Central memory CD8-positive, alpha-beta T cell (primary cell): ENCODE measurements at regions not wholly inside any gene's neighbourhood (a gene's known extent, or its start where the extent isn't known, plus 50 kb on each side); places are given as distances from the start of the nearest gene placed in this dataset.
"Not testable (repeated sequence)": the region's sequence is repeated elsewhere in the genome, so short reads cannot be mapped to it uniquely, and the experiment has no call there.

Experiments used
- ATAC-seq: fragments of 150-1000 bp; cut with Tn5 transposase; replicated peaks from 2 replicates; pipeline ENCODE4 v1.10.0; 2022; ENCODE audit warnings: mild to moderate bottlenecking, moderate FRiP score, moderate number of reproducible peaks; ENCODE audit not compliant: poor library complexity, severe bottlenecking; ENCODE audit errors: extremely low read depth
- DNase-seq, 2 donors: peaks; one replicate each; pipeline ENCODE4 v3.0.0; 2021; ENCODE audit warnings: low spot score in 2 of 2
- H3K27ac Mint-ChIP-seq: one replicate; pipeline ENCODE4 v1.8.0; 2022; ENCODE audit warnings: low read depth, mild to moderate bottlenecking, moderate library complexity, mixed read lengths
- H3K27me3 Mint-ChIP-seq: one replicate; pipeline ENCODE4 v1.8.0; 2022; ENCODE audit warnings: mixed read lengths
- H3K36me3 Mint-ChIP-seq: one replicate; pipeline ENCODE4 v1.8.0; 2022; ENCODE audit warnings: mild to moderate bottlenecking, moderate library complexity, mixed read lengths; ENCODE audit not compliant: insufficient read depth
- H3K4me1 Mint-ChIP-seq: one replicate; pipeline ENCODE4 v1.8.0; 2022; ENCODE audit warnings: mixed read lengths
- H3K4me3 Mint-ChIP-seq: one replicate; pipeline ENCODE4 v1.8.0; 2022; ENCODE audit warnings: mild to moderate bottlenecking, moderate library complexity, mixed read lengths
- H3K9me3 Mint-ChIP-seq: one replicate; pipeline ENCODE4 v1.8.0; 2022; ENCODE audit warnings: mixed read lengths

DNA sequence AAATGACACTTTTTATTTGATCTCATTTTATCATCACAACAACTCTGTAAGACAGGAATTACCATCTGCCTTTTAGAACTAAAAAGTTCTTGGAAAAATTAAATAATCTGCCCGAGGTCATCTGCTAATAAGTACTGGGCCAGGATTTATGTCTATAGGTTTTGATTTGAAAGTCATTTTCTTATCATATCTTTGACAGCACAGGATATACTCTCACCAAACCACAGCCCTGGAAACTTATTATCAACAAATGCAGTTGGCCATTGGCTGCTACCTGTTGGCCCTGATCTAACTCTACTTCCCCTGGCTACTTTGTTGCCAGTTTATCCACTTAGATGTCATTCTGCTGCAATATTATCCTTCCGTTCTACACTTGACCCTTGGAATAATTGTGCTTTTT lies 354.6 kb downstream of the RAD51AP2 start:
- H3K27me3 Mint-ChIP-seq = no peaks in the 10 kb centered on the region
- no peak for DNase-seq
- H3K4me1 Mint-ChIP-seq = no peaks in the 10 kb centered on the region
- H3K27ac Mint-ChIP-seq = no peak overlapping the region
- H3K36me3 Mint-ChIP-seq = no peaks in the 10 kb centered on the region
- ATAC-seq = no peak
- H3K4me3 Mint-ChIP-seq = no peak overlapping the region
- peaks cover 5% of the 10 kb centered on the region for H3K9me3 Mint-ChIP-seq

DNA sequence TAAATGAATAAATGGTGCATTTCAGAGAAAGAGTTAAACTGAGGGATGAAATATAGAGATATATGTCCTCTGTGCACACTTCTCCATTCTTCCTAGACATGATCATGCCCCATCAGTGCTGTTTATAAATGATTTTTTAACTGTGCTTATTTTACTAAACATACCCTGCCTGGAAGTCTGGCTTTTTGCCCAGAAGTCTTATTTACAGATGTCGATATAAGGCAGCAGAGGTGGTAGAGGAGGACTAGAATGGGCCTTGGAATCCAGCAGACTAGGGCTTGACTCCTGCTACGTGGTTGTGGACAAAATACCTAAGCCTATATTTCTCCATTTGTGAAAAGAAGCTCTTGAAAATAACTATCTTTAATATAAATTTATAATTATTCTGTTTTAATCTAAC lies 355.5 kb downstream of the RAD51AP2 start:
- Mint-ChIP-seq H3K27me3 (no peaks in the 10 kb centered on the region), H3K4me3 (no peak overlapping the region), H3K27ac (no peak overlapping the region), H3K36me3 (no peaks in the 10 kb centered on the region), H3K4me1 (no peaks in the 10 kb centered on the region), H3K9me3 (peaks cover 6% of the 10 kb centered on the region)
- DNase-seq = no peak
- no peak for ATAC-seq

DNA sequence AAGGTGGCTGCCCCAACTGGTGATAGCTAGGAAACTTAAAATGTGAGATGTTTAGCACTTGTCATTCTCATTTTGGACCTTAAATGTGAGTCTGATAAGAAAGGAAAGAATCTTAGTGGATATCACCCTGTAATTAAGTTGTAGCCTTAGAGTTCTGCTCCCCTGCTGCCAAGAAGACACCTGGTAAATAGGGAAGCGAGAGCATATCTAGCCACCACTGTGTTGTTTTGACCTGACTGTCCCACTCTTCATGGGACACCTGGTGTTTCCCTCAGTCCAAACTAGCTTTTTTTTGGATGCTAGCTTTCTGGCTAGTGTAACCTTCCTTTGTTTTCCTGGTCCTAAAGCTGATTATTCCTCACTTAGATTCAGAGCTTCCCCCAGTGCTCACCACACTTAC lies 357.6 kb downstream of the RAD51AP2 start:
- peaks cover 4% of the 10 kb centered on the region for H3K9me3 Mint-ChIP-seq
- H3K36me3 Mint-ChIP-seq = no peaks in the 10 kb centered on the region
- DNase-seq (no peak), ATAC-seq (no peak)
- H3K4me1 Mint-ChIP-seq = no peaks in the 10 kb centered on the region
- H3K27me3 Mint-ChIP-seq = no peaks in the 10 kb centered on the region
- H3K4me3 Mint-ChIP-seq = no peak overlapping the region
- no peak overlapping the region for H3K27ac Mint-ChIP-seq

DNA sequence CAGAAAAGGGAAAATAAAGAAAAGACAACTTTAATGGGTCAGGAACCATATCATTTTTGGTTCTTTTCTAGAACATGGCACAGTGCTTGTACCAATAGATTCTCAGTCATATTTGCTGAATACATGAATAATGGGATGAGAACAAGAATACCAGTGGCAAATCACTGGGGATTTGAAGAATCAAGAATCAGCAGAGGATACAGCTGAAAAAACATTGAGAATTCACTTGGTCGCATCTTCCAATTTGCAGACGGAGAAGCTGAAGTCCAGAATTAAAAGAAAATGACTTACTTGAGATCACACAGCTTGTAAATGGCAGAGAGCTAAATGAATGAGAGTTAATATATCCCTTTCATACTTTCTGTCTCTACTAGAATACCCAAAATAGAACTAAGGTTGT lies 362.2 kb downstream of the RAD51AP2 start:
- DNase-seq = no peak
- no peak overlapping the region for H3K27ac Mint-ChIP-seq
- H3K9me3 Mint-ChIP-seq = peaks cover 4% of the 10 kb centered on the region
- no peaks in the 10 kb centered on the region for H3K36me3 Mint-ChIP-seq
- H3K27me3 Mint-ChIP-seq = no peaks in the 10 kb centered on the region
- no peak for ATAC-seq
- H3K4me1 Mint-ChIP-seq = no peaks in the 10 kb centered on the region
- no peak overlapping the region for H3K4me3 Mint-ChIP-seq

DNA sequence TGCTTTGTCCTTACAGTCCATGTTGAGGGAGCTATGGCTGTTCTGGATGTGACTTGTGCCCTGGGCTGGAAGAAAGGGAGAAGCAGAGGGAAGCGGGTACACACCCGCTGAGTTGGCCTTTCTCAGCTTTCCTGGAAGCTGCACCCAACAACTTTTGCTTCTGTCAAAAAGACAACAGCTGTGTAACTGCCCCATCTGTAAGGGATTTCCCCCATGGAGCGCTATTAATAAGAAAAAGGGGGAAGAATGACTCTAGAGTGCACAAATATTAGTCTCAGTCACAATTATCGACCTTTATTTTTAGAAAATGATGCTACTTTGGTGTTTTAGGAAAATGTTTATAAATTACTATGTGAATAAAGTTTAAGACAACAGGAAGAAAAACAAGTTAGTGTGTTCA lies 368.3 kb downstream of the RAD51AP2 start:
- H3K27ac Mint-ChIP-seq = no peak overlapping the region
- H3K9me3 Mint-ChIP-seq = peaks cover 22% of the 10 kb centered on the region
- H3K4me1 Mint-ChIP-seq = no peaks in the 10 kb centered on the region
- H3K4me3 Mint-ChIP-seq = no peak overlapping the region
- DNase-seq (no peak), ATAC-seq (no peak)
- H3K36me3 Mint-ChIP-seq = no peaks in the 10 kb centered on the region
- no peaks in the 10 kb centered on the region for H3K27me3 Mint-ChIP-seq

DNA sequence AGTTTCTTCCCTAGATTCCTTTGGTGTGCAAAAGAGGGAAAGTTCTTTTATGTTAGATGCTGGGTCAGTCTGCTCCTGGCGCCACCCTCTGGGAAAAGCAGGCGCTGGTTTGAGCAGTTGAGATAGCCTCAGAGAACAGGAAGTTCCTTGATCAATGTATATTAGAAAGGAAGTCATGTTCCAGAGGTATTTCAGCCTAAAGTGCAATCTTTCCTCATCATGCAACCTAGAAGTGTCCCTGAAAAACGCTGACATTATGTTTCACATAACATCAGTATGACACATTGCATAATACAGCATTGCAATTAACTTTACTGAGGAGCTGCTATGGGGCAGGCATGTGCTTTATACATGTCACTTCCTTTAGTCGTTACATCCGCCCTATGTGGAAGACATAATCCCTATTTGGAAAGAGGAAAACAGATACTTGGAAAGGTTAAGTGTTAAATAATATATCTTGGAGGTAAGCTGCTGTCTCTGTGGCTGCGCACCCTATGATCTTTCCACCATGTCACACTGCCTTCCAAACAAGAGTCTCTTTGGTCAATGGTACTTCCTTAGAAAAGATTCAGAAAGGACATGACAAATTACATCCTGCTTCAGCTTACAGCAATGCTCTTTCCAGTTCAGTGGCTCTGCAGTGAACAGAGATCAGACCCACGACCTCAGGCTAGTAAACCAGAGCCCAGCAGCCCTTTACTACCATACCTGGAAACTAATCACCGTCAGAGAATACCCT lies 369.7 kb downstream of the RAD51AP2 start:
- no peak for DNase-seq
- no peaks in the 10 kb centered on the region for H3K36me3 Mint-ChIP-seq
- ATAC-seq = no peak
- H3K4me3 Mint-ChIP-seq = no peak overlapping the region
- no peaks in the 10 kb centered on the region for H3K4me1 Mint-ChIP-seq
- H3K9me3 Mint-ChIP-seq = peaks cover 22% of the 10 kb centered on the region
- no peaks in the 10 kb centered on the region for H3K27me3 Mint-ChIP-seq
- H3K27ac Mint-ChIP-seq = no peak overlapping the region

DNA sequence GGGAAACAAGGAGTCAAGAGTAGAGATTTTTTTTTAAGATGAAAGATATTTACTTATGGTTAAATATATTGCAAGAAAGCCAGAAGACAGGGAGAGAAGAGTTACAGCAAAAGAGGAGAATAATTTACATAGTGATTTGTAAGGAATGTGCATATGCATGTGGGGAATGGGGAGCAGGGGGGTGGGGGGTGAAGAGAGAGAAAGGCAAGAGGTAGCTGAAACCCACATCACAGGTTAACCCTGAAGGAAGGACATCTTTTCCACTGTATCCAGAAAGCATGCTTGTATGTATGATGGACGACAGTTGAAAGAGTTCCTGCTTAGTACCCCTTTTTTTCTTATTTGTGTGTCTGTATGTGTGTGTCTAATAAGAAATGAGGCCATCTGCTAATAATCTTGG lies 371.9 kb downstream of the RAD51AP2 start:
- no peak for ATAC-seq
- Mint-ChIP-seq H3K4me3 (no peak overlapping the region), H3K27ac (no peak overlapping the region), H3K36me3 (no peaks in the 10 kb centered on the region), H3K27me3 (no peaks in the 10 kb centered on the region), H3K4me1 (no peaks in the 10 kb centered on the region), H3K9me3 (peaks cover 22% of the 10 kb centered on the region)
- DNase-seq = no peak

DNA sequence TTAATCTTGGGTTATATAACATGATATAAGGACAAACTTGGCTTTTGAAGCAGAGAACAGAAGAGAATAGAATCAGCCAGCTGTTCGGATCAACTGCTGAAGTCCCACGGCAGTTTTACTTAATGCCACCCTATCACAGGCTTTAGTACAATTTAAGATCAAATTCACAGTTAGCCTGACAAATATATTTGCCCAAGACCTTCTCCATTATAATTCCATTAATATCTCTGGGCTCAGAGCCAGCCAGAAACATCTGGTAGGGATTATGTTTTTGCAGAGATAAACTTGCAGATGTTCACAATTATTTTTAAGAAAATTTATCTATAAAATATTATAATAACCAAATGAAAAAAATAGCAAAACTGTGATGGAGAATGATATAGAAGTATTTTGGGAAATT lies 381.4 kb downstream of the RAD51AP2 start:
- ATAC-seq = no peak
- no peak overlapping the region for H3K27ac Mint-ChIP-seq
- DNase-seq = no peak
- H3K36me3 Mint-ChIP-seq = no peaks in the 10 kb centered on the region
- H3K9me3 Mint-ChIP-seq = peaks cover 12% of the 10 kb centered on the region
- no peaks in the 10 kb centered on the region for H3K4me1 Mint-ChIP-seq
- no peaks in the 10 kb centered on the region for H3K27me3 Mint-ChIP-seq
- H3K4me3 Mint-ChIP-seq = no peak overlapping the region

DNA sequence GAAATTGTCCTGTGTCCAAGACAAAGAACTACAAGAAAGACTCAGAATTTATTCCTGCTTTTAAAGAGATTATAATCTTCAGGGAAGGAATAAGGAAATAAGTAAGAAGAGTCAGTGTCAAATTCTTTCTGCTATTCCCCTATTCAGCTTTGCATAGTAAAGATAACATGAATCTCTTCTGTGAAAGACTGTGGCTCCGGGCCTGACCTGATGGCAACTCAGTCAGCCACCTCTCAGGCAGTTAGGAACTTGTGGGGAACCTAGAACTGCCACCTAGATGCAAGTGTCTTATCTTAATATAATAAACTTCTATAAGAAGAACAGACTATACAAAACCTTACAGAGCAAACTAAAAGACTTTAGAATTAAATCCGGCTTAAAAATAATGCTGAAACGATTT lies 382.0 kb downstream of the RAD51AP2 start:
- Mint-ChIP-seq H3K9me3 (peaks cover 12% of the 10 kb centered on the region), H3K27ac (no peak overlapping the region), H3K4me3 (no peak overlapping the region), H3K4me1 (no peaks in the 10 kb centered on the region), H3K27me3 (no peaks in the 10 kb centered on the region), H3K36me3 (no peaks in the 10 kb centered on the region)
- DNase-seq = no peak
- ATAC-seq = no peak

DNA sequence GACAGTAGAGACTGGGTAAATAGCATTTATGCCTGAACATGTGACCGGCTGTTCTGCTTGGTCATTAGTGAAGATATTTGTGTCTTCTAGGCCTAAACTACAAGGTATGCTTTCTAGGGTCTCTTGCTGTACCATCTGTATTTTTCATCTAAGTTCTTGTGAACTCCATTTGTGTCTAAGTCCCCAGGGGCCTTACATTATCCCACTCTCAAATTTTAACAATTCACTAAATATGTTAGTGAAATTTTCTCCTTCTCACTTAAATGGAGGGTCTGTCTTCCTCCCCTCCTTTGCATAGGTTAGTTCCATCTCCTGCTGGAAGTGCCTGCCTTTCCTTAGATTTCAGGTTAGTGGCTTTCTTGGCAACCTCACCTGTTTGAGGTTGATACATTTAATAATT lies 382.6 kb downstream of the RAD51AP2 start:
- no peaks in the 10 kb centered on the region for H3K27me3 Mint-ChIP-seq
- no peaks in the 10 kb centered on the region for H3K4me1 Mint-ChIP-seq
- H3K36me3 Mint-ChIP-seq = no peaks in the 10 kb centered on the region
- no peak for ATAC-seq
- peaks cover 10% of the 10 kb centered on the region for H3K9me3 Mint-ChIP-seq
- DNase-seq = no peak
- no peak overlapping the region for H3K27ac Mint-ChIP-seq
- H3K4me3 Mint-ChIP-seq = no peak overlapping the region

DNA sequence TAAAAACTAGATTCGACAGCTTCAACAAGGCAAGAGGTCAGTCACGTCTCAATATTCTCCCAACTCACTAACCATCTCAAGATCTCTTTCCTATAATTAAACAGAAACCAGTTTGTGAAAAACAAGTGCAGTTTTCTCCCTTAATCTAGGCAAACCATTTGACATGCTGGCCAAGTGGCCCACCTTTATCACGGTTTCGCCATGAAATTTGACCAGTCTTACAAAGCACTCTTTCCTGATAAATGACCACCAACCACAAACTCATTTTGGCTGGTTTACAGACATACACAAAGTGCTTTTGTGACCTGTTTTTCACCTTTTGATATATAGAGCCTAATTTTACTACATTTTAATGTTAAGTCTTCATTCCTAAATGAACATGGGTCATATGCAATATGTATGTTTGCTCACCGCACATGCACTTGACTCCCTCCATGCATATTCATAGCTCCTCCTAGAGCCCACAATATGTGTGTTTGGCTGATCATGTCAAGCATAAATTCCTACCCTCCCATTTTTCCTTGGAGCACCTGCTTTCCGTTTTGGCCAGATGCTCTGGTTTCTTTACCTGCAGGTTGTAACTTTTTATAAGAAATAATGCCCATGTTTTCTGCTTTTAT lies 385.1 kb downstream of the RAD51AP2 start:
- H3K27me3 Mint-ChIP-seq = no peaks in the 10 kb centered on the region
- H3K36me3 Mint-ChIP-seq = no peaks in the 10 kb centered on the region
- no peak overlapping the region for H3K27ac Mint-ChIP-seq
- DNase-seq (no peak), ATAC-seq (no peak)
- H3K4me3 Mint-ChIP-seq = no peak overlapping the region
- peaks cover 6% of the 10 kb centered on the region for H3K9me3 Mint-ChIP-seq
- H3K4me1 Mint-ChIP-seq = no peaks in the 10 kb centered on the region

DNA sequence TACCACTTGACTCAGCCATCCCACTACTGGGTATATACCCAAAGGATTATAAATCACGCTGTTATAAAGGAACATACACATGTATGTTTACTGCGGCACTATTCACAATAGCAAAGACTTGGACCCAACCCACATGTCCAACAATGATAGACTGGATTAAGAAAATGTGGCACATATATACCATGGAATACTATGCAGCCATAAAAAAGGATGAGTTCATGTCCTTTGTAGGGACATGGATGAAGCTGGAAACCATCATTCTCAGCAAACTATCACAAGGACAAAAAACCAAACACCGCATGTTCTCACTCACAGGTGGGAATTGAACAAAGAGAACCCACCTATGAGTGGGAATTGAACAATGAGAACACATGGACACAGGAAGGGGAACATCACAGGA lies 387.6 kb downstream of the RAD51AP2 start:
- not testable (repeated sequence) for ATAC-seq, H3K9me3 Mint-ChIP-seq, H3K36me3 Mint-ChIP-seq, H3K27me3 Mint-ChIP-seq, H3K4me3 Mint-ChIP-seq, H3K27ac Mint-ChIP-seq, H3K4me1 Mint-ChIP-seq, DNase-seq

DNA sequence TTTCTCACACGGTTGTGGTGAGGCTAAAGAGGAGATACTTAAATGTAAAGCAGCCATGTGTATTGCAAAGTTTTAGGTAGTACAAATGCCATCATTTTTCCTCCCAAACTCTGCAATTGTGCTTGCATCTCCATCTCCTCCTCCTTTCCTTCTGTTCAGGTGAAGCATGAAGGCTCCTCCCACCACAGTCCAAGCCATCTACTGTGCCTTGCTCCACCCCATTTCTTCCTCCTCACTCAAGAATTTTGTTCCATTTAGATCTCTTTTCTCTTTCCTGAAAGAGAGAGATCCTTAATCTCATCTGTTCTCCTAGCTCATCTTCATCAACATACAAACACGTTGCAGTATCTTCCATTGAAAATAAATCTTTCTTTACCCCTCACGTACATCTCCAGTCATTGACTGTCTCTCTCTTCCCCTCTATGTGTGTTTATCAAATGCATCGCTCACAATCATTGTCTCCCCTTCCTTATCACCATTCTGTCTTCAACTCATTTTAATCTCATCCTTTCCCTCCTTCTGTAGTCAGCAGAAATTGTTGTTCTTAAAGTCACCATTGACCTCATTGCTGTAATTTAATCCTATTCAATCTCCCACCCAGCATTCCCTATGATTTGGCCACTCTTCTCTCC lies 392.1 kb downstream of the RAD51AP2 start:
- DNase-seq (no peak), ATAC-seq (no peak)
- Mint-ChIP-seq H3K4me3 (no peak overlapping the region), H3K9me3 (peaks cover 6% of the 10 kb centered on the region), H3K36me3 (peaks cover 2% of the 10 kb centered on the region), H3K27me3 (no peaks in the 10 kb centered on the region), H3K4me1 (no peaks in the 10 kb centered on the region), H3K27ac (no peak overlapping the region)
